HEK293T (cell line): ENCODE measurements at regions not wholly inside any gene's neighbourhood (a gene's known extent, or its start where the extent isn't known, plus 50 kb on each side); places are given as distances from the start of the nearest gene placed in this dataset.

Source experiments
- CTCF ChIA-PET: fragments of 350-600 bp; formaldehyde crosslinking; extraction: SDS; loops from one replicate; lab custom pipeline; 2021; ENCODE audit warnings: antibody characterized with exemption, inconsistent platforms; lab: Yijun Ruan, JAX
- POLR2A ChIA-PET: fragments of 350-600 bp; formaldehyde crosslinking; extraction: SDS; loops from one replicate; lab custom pipeline; 2020; ENCODE audit warnings: antibody characterized with exemption, inconsistent platforms; lab: Yijun Ruan, JAX
- DNase-seq: peaks from one replicate; pipeline ENCODE4 v3.0.0; 2012; ENCODE audit warnings: mixed read lengths; ENCODE audit errors: extremely low spot score
- ARNT ChIP-seq: fragments of 450-650 bp; IDR thresholded peaks from 2 replicates; pipeline ENCODE4 v1.6.1; 2017; ENCODE audit warnings: mild to moderate bottlenecking
- BHLHE40 ChIP-seq: fragments of 450-650 bp; IDR thresholded peaks from 2 replicates; pipeline ENCODE4 v1.6.1; 2016; ENCODE audit warnings: mild to moderate bottlenecking, moderate library complexity, borderline replicate concordance
- CTBP1 ChIP-seq: fragments of 450-650 bp; IDR thresholded peaks from 2 replicates; pipeline ENCODE4 v1.6.1; 2016; ENCODE audit warnings: borderline replicate concordance
- ELF4 ChIP-seq: fragments of 450-650 bp; IDR thresholded peaks from 2 replicates; pipeline ENCODE4 v1.6.1; 2017; ENCODE audit warnings: antibody characterized with exemption
- FOXA1 ChIP-seq: fragments of 450-650 bp; IDR thresholded peaks from 2 replicates; pipeline ENCODE4 v1.6.1; 2016; ENCODE audit warnings: mild to moderate bottlenecking
- FOXK2 ChIP-seq: fragments of 450-650 bp; IDR thresholded peaks from 2 replicates; pipeline ENCODE4 v1.6.1; 2016; ENCODE audit warnings: mild to moderate bottlenecking
- FOXM1 ChIP-seq: fragments of 450-650 bp; IDR thresholded peaks from 2 replicates; pipeline ENCODE4 v1.6.1; 2017; ENCODE audit warnings: mild to moderate bottlenecking, borderline replicate concordance
- HDGF ChIP-seq: fragments of 450-650 bp; IDR thresholded peaks from 2 replicates; pipeline ENCODE4 v1.6.1; 2017; ENCODE audit warnings: antibody characterized with exemption, borderline replicate concordance
- L3MBTL2 ChIP-seq: fragments of 450-650 bp; conservative IDR thresholded peaks from 2 replicates; pipeline ENCODE4 v1.6.1; 2016; ENCODE audit warnings: mild to moderate bottlenecking
- LEF1 ChIP-seq: fragments of 450-650 bp; IDR thresholded peaks from 2 replicates; pipeline ENCODE4 v1.6.1; 2017; ENCODE audit warnings: mild to moderate bottlenecking, borderline replicate concordance
- NFRKB ChIP-seq: fragments of 450-650 bp; IDR thresholded peaks from 2 replicates; pipeline ENCODE4 v1.6.1; 2016; ENCODE audit warnings: mild to moderate bottlenecking, moderate library complexity
- SP1 ChIP-seq: fragments of 450-650 bp; IDR thresholded peaks from 2 replicates; pipeline ENCODE4 v1.6.1; 2017
- SUZ12 ChIP-seq: fragments of 450-650 bp; IDR thresholded peaks from 2 replicates; pipeline ENCODE4 v1.6.1; 2016; ENCODE audit warnings: mild to moderate bottlenecking
- TARDBP ChIP-seq: fragments of 450-650 bp; IDR thresholded peaks from 2 replicates; pipeline ENCODE4 v1.6.1; 2016
- ZNF384 ChIP-seq: fragments of 450-650 bp; IDR thresholded peaks from 2 replicates; pipeline ENCODE4 v1.6.1; 2016
- TF ChIP-seq, protein P1 (sequence below): fragments of 450-650 bp; IDR thresholded peaks from 2 replicates; pipeline ENCODE4 v1.6.1; 2016

DNA sequence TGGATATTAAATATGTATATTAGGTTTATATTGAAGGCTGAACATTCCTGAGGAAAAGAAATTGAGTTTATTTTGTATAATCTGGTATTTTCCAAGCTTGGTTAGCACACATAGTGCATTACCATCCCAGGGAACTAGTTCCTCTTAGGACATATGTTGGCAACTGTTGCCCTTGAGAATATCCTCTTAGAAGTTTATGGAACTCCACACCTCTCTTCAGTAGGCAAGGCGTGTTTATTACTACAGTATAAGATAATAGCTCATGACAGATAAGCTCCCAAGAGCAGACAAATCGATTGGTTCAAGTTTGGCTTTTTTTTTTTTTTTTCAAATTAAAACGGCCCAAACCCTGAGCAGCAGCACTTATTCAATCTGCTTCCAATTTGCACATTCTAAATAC lies 59.8 kb upstream of the SIPA1L2 start:
- no peak for DNase-seq
- POLR2A ChIA-PET: no interaction called here
- TF ChIP-seq ARNT: no peak
- no peak for TF ChIP-seq BHLHE40
- no peak for TF ChIP-seq TARDBP
- TF ChIP-seq ELF4: no peak
- no peak for TF ChIP-seq CTBP1
- TF ChIP-seq SP1: no peak
- no peak for TF ChIP-seq HDGF
- no peak for TF ChIP-seq FOXA1
- no peak for TF ChIP-seq SUZ12
- no peak for TF ChIP-seq ZNF384
- TF ChIP-seq, protein P1, sequence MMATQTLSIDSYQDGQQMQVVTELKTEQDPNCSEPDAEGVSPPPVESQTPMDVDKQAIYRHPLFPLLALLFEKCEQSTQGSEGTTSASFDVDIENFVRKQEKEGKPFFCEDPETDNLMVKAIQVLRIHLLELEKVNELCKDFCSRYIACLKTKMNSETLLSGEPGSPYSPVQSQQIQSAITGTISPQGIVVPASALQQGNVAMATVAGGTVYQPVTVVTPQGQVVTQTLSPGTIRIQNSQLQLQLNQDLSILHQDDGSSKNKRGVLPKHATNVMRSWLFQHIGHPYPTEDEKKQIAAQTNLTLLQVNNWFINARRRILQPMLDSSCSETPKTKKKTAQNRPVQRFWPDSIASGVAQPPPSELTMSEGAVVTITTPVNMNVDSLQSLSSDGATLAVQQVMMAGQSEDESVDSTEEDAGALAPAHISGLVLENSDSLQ: no peak
- TF ChIP-seq FOXK2: no peak
- TF ChIP-seq FOXM1: no peak
- no peak for TF ChIP-seq L3MBTL2
- CTCF ChIA-PET: interaction anchor here (1.0 kb wide), 1 partner anchor 14 kb away, joined by 3 read pairs; no protein-coding TSS in a partner anchor

DNA sequence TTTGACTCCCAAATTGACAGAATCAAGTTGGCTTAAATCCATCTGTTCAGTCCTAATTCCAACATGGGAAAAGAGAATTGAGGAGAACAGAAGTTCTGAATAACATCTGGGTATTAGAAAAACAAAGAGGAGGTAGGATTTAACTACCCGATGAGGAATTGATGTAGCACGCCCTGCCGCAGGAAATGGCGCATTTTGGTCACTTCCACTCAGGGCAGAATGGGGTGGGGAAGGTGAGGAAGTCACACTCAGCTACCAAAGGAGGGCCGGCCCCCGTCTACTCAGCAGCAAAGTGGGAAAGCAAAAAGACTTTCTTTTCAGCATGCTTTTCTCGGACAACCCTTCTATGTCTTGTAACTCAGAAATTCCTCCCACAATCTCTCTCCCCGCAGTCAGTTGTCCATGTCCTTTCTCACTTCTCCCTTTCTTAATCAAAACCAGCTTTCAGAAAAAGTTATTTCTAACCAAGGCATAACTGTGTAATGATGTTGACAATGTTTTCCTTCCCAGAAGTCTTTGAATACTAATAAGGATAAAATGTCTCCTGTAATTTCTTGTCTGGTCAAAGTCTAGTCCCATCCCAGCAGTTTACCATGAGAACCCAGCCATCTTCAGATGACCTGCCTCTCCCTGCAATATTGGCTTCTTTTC lies 60.5 kb upstream of the SIPA1L2 start:
- DNase-seq: no peak
- CTCF ChIA-PET: no interaction called here

DNA sequence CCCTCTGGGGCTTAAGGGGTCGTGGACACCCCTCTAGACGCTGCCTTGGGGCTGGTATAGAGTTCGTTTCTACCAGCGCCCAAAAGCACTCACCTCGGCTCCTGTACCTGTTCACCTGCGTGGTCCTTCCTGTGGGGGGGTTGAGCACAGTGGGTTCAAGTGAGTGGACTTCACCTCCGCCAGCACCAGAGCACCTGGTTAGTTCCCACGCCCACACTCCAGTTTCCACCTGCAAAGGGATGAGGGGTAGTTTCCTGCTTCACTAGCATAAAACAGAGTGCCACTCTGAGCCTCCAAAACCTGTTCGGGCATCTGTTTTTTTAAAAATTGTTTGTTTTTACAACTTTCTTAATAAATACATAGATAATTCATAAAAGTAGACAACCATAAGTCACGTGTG lies 64.5 kb upstream of the SIPA1L2 start:
- POLR2A ChIA-PET: no interaction called here
- no peak for DNase-seq
- no peak for TF ChIP-seq SUZ12
- TF ChIP-seq L3MBTL2: no peak
- no peak for TF ChIP-seq ZNF384
- no peak for TF ChIP-seq ARNT
- no peak for TF ChIP-seq FOXK2
- no peak for TF ChIP-seq LEF1
- no peak for TF ChIP-seq CTBP1
- TF ChIP-seq, protein P1: no peak
- TF ChIP-seq TARDBP: no peak
- CTCF ChIA-PET: no interaction called here

More for the DNA sequence above, 60.5 kb upstream of the SIPA1L2 start:
- POLR2A ChIA-PET: no interaction called here
- no peak for TF ChIP-seq HDGF
- TF ChIP-seq SUZ12: no peak
- no peak for TF ChIP-seq ARNT
- TF ChIP-seq BHLHE40: no peak
- no peak for TF ChIP-seq SP1
- no peak for TF ChIP-seq FOXA1
- no peak for TF ChIP-seq L3MBTL2
- no peak for TF ChIP-seq NFRKB
- no peak for TF ChIP-seq ELF4
- no peak for TF ChIP-seq FOXM1
- no peak for TF ChIP-seq TARDBP
- TF ChIP-seq FOXK2: no peak
- TF ChIP-seq, protein P1: no peak
- TF ChIP-seq LEF1: no peak

DNA sequence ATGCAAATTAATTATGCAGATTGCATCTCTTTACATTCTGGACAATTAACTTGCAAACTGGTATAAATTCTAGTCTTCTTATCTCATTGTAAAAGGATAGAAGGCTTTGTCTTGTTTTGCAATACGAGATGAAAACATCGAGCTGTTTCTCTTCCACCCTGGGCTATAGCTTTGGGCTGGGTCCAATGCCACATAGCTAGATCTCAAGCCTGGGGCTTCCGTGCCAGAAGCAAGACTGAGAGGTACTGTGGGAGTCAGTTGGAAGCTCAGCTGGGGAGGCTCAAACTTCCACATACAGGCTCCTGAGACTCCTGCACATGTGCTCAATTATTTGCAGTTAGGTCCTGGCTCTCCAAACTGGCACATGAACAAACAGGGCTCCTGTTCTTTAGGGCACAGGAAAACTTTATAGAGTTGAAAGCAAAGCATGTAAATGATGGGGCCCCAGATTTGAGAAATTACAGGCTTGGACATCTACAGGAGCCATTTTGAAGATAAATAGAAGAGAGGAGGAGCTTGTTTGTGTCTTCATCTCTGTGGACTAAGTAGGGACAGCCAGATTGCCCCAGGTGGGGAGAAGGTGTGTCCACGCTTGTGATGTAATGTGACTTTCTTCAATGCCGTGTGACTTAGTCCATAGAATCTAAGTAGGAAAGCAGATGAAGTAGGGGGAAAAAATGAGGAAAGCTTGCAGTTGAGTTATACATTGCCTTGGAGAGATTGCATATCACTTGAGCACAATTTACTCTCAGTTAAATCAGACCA lies 65.9 kb upstream of the SIPA1L2 start:
- TF ChIP-seq, protein P1: no peak
- TF ChIP-seq FOXK2: no peak
- TF ChIP-seq TARDBP: no peak
- TF ChIP-seq CTBP1: no peak
- TF ChIP-seq LEF1: no peak
- TF ChIP-seq FOXM1: no peak
- TF ChIP-seq NFRKB: no peak
- TF ChIP-seq L3MBTL2: no peak
- no peak for TF ChIP-seq ZNF384
- TF ChIP-seq BHLHE40: no peak
- no peak for TF ChIP-seq ELF4
- no peak for TF ChIP-seq HDGF
- TF ChIP-seq ARNT: no peak
- TF ChIP-seq SP1: no peak
- TF ChIP-seq FOXA1: no peak
- TF ChIP-seq SUZ12: no peak
- no peak for DNase-seq
- ChIA-PET CTCF (no interaction called here), POLR2A (no interaction called here)

DNA sequence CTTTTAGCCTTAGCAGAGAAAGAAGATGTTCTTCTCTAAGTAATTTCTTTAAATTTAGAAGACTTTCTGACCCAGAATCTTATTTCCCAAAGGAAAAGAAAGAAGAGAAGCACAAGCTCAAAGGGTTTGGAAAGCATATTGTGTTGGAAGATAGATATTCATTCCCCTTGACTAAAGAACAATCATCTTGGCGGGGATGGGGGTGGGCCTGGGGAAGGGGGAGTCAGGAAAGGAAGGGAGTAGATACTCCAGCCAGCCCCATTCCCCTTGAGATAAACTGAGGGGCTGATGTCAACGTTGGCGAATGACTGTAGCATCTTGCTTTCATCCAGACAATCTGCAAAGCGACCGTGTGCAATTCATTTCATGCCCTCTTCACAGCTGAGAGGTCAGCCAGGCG lies 66.5 kb upstream of the SIPA1L2 start:
- no peak for DNase-seq
- CTCF ChIA-PET: no interaction called here
- POLR2A ChIA-PET: no interaction called here
- no peak for TF ChIP-seq LEF1
